AG09309 (cell line): ENCODE measurements at regions not wholly inside any gene's neighbourhood (a gene's known extent, or its start where the extent isn't known, plus 50 kb on each side); places are given as distances from the start of the nearest gene placed in this dataset.
"Not testable (repeated sequence)": the region's sequence is repeated elsewhere in the genome, so short reads cannot be mapped to it uniquely, and the experiment has no call there.

Experiments used
- DNase-seq: peaks from one replicate; pipeline ENCODE4 v3.0.0-alpha.2; 2010; ENCODE audit warnings: low read depth
- H3K4me3 ChIP-seq: 2 replicates; pipeline ENCODE4 v1.5.1; 2011; ENCODE audit warnings: mild to moderate bottlenecking, low read depth, low read length, moderate library complexity; ENCODE audit not compliant: control insufficient read depth
- TF ChIP-seq, protein P1 (sequence below): IDR thresholded peaks from 2 replicates; pipeline ENCODE4 v1.5.1; 2011; ENCODE audit warnings: mild to moderate bottlenecking, low read depth, low read length, inconsistent platforms; ENCODE audit not compliant: insufficient read depth, control insufficient read depth; ENCODE audit errors: missing control alignments

- no peak overlapping the region for H3K4me3 ChIP-seq
- no peak for DNase-seq
- TF ChIP-seq, protein P1, sequence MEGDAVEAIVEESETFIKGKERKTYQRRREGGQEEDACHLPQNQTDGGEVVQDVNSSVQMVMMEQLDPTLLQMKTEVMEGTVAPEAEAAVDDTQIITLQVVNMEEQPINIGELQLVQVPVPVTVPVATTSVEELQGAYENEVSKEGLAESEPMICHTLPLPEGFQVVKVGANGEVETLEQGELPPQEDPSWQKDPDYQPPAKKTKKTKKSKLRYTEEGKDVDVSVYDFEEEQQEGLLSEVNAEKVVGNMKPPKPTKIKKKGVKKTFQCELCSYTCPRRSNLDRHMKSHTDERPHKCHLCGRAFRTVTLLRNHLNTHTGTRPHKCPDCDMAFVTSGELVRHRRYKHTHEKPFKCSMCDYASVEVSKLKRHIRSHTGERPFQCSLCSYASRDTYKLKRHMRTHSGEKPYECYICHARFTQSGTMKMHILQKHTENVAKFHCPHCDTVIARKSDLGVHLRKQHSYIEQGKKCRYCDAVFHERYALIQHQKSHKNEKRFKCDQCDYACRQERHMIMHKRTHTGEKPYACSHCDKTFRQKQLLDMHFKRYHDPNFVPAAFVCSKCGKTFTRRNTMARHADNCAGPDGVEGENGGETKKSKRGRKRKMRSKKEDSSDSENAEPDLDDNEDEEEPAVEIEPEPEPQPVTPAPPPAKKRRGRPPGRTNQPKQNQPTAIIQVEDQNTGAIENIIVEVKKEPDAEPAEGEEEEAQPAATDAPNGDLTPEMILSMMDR: no peak
Observed at GRCh38 chr15:49731187-49732099, 110.6 kb downstream of the DTWD1 start.

DNA sequence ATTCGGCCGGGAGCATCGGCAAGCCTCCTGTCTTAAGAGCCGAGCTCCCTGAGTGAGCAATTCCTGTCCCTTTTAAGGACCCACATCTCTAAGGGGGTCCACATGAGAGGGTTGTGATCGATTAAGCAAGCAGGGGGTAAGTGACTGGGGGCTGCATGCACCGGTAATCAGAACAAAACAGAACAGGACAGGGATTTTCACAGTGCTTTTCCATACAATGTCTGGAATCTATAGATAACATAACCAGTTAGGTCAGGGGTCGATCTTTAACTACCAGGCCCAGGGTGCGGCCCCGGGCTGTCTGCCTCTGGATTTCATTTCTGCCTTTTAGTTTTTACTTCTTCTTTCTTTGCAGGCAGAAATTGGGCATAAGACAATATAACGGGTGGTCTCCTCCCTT is 111.3 kb downstream of the DTWD1 start:
- not testable (repeated sequence) for H3K4me3 ChIP-seq, DNase-seq

DNA sequence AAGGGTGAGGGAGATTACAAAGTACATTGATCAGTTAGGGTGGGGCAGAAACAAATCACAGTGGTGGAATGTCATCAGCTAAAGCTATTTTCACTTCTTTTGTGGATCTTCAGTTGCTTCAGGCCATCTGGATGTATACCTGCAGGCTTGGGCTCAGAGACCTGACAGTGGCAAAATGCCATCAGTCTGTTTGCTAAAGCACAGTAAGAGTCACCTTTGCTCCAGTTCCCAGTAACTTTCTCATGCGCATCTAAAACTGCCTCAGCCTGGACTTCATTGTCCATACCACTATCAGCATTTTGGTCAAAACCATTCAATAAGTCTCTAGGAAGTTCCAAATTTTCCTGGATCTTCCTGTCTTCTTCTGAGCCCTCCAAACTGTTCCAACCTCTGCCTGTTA is 113.2 kb downstream of the DTWD1 start:
- H3K4me3 ChIP-seq, DNase-seq: not testable (repeated sequence)

DNA sequence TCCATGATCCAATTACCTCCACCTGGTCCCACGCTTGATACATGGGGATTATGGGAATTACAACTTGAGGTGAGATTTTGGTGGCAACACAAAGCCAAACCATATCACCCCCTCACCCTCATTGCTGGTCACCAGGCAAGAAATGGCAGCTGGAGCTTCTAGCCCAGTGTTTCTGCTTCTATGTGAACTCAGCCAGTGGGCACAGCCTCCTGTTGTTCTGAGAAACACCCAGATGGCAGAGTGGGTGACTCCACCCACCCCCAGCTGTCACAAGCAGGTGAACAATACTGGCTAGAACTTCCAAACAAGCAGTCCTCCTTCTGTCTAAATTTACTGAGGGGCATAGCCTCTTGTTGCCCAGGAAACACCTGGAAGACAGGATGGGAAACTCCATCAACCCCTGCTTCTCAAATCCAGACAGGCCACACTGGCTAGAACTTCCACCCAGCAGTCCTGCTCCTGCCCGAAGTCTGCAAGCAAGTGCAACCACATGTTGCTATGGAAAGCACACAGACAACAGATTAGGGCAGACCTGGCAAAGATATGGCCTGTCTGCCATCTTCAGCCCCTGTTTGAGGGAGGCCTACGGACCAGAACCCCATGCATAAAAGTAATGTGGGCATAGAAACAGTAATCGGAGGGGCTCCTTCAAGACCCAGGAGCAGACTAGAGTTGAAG is 114.1 kb downstream of the DTWD1 start:
- TF ChIP-seq, protein P1: no peak
- no peak for DNase-seq
- H3K4me3 ChIP-seq: no peak overlapping the region

DNA sequence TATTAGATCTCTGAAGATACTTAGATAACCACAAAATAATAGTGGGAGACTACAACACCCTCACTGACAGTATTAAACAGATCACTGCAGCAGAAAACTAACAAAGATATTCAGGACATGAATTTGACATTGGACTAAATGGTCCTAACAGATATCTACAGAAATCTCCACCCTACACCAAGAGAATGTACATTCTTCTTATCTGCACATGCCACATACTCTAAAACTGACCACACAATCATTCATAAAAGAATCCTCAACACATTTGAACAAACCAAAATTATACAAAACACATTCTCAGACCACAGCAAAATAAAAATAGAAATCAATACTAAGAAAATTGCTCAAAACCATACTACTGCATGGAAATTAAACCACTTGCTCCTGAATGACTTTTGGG is 116.3 kb downstream of the DTWD1 start:
- no peak overlapping the region for H3K4me3 ChIP-seq
- TF ChIP-seq, protein P1: no peak
- no peak for DNase-seq

GRCh38 chr15:49741712-49742111 is 120.9 kb downstream of the DTWD1 start:
- DNase-seq: no peak
- no peak overlapping the region for H3K4me3 ChIP-seq
- TF ChIP-seq, protein P1: no peak

GRCh38 chr15:49742381-49742780 is 121.5 kb downstream of the DTWD1 start:
- TF ChIP-seq, protein P1: no peak
- H3K4me3 ChIP-seq: no peak overlapping the region
- DNase-seq: no peak
